T-helper 2 cell treated with Interferon-gamma antibody and Interleukin-4, amounts not matched to agents 100 ng/mL and 5 ng/mL, for 36 hours (primary cell): ENCODE measurements at regions not wholly inside any gene's neighbourhood (a gene's known extent, or its start where the extent isn't known, plus 50 kb on each side); places are given as distances from the start of the nearest gene placed in this dataset.

ENCODE experiments used
- intact Hi-C: fragments of 100-400 bp; cut with micrococcal nuclease; formaldehyde crosslinking; loops from one replicate; pipeline ENCODE4 v1.15.1; 2023

GRCh38 chrX:110408949-110409588, 50.4 kb downstream of the RTL9 start:
- intact Hi-C loops = loop anchor here (1.0 kb wide), 1 partner anchor 249 kb away; no protein-coding TSS in a partner anchor

GRCh38 chrX:110409925-110410324, 51.3 kb downstream of the RTL9 start:
- intact Hi-C loops = no loop called here

- intact Hi-C loops = no loop called here
These were observed 52.0 kb downstream of the RTL9 start for GRCh38 chrX:110410603-110411002.

- intact Hi-C loops = loop anchor here (1.0 kb wide), 1 partner anchor 253 kb away; no protein-coding TSS in a partner anchor
These were observed 54.5 kb downstream of the RTL9 start for GRCh38 chrX:110412971-110413726.

- intact Hi-C loops = loop anchor here (1.0 kb wide), 1 partner anchor 253 kb away; no protein-coding TSS in a partner anchor
These were observed 55.1 kb downstream of the RTL9 start for GRCh38 chrX:110413727-110414124.

GRCh38 chrX:110414273-110414672, 55.6 kb downstream of the RTL9 start:
- intact Hi-C loops = no loop called here

GRCh38 chrX:110414679-110415439, 56.2 kb downstream of the RTL9 start:
- intact Hi-C loops = no loop called here

- intact Hi-C loops = no loop called here
These were observed 57.0 kb downstream of the RTL9 start for GRCh38 chrX:110415440-110416170.

- intact Hi-C loops = no loop called here
These were observed 58.5 kb downstream of the RTL9 start for GRCh38 chrX:110417128-110417527.

- intact Hi-C loops = no loop called here
These were observed 59.9 kb downstream of the RTL9 start for GRCh38 chrX:110418316-110419235.

- intact Hi-C loops = no loop called here
These were observed 60.9 kb downstream of the RTL9 start for GRCh38 chrX:110419512-110419911.

- intact Hi-C loops = no loop called here
These were observed 62.3 kb downstream of the RTL9 start for GRCh38 chrX:110420771-110421499.

- intact Hi-C loops = no loop called here
These were observed 63.1 kb downstream of the RTL9 start for GRCh38 chrX:110421500-110422455.

GRCh38 chrX:110425222-110426154, 66.8 kb downstream of the RTL9 start:
- intact Hi-C loops = no loop called here

- intact Hi-C loops = no loop called here
These were observed 67.5 kb downstream of the RTL9 start for GRCh38 chrX:110426155-110426504.

- intact Hi-C loops = no loop called here
These were observed 68.4 kb downstream of the RTL9 start for GRCh38 chrX:110427076-110427475.

GRCh38 chrX:110428144-110428543, 69.5 kb downstream of the RTL9 start:
- intact Hi-C loops = no loop called here
